ENCODE measurements at regions not wholly inside any gene's neighbourhood (a gene's known extent, or its start where the extent isn't known, plus 50 kb on each side); places are given as distances from the start of the nearest gene placed in this dataset.
A peak's percentile ranks its signal among the peaks of the same experiment; 100 is the strongest.
"Not testable (repeated sequence)": the region's sequence is repeated elsewhere in the genome, so short reads cannot be mapped to it uniquely, and the experiment has no call there.

GRCh38 chrX:131841496-131842437, 181.3 kb upstream of the STK26 start:
- DNase-seq (ENCODE audit: low read depth): no peak
- no peak overlapping the region for H3K4me3 ChIP-seq (ENCODE audit: low read length)
- TF ChIP-seq CTCF (conservative IDR thresholded peaks at IDR 0.05; ENCODE audit: low read depth, low read length): peak; percentile 90

GRCh38 chrX:131843987-131844386, 179.1 kb upstream of the STK26 start:
- TF ChIP-seq CTCF (conservative IDR thresholded peaks at IDR 0.05; ENCODE audit: low read depth, low read length): no peak
- DNase-seq (ENCODE audit: low read depth): no peak
- H3K4me3 ChIP-seq (ENCODE audit: low read length): no peak overlapping the region

GRCh38 chrX:131845201-131845600, 177.9 kb upstream of the STK26 start:
- no peak overlapping the region for H3K4me3 ChIP-seq (ENCODE audit: low read length)
- no peak for DNase-seq (ENCODE audit: low read depth)
- no peak for TF ChIP-seq CTCF (conservative IDR thresholded peaks at IDR 0.05; ENCODE audit: low read depth, low read length)

- no peak for TF ChIP-seq CTCF (conservative IDR thresholded peaks at IDR 0.05; ENCODE audit: low read depth, low read length)
- no peak for DNase-seq (ENCODE audit: low read depth)
- H3K4me3 ChIP-seq (ENCODE audit: low read length): no peak overlapping the region
These were observed 177.3 kb upstream of the STK26 start for GRCh38 chrX:131845771-131846170.

GRCh38 chrX:131850964-131851363, 172.1 kb upstream of the STK26 start:
- DNase-seq (ENCODE audit: low read depth); H3K4me3 ChIP-seq (ENCODE audit: low read length): not testable (repeated sequence)

- H3K4me3 ChIP-seq (ENCODE audit: low read length): no peak overlapping the region
- DNase-seq (ENCODE audit: low read depth): no peak
- TF ChIP-seq CTCF (conservative IDR thresholded peaks at IDR 0.05; ENCODE audit: low read depth, low read length): no peak
These were observed 169.7 kb upstream of the STK26 start for GRCh38 chrX:131853440-131853839.

GRCh38 chrX:131854581-131854980, 168.5 kb upstream of the STK26 start:
- DNase-seq (ENCODE audit: low read depth): no peak
- no peak overlapping the region for H3K4me3 ChIP-seq (ENCODE audit: low read length)
- TF ChIP-seq CTCF (conservative IDR thresholded peaks at IDR 0.05; ENCODE audit: low read depth, low read length): peak; percentile 24

Data from retinal pigment epithelial cell (primary cell).